Renal cortex interstitium (tissue), 11 donors: ENCODE measurements at regions not wholly inside any gene's neighbourhood (a gene's known extent, or its start where the extent isn't known, plus 50 kb on each side); places are given as distances from the start of the nearest gene placed in this dataset.
"Not testable (repeated sequence)": the region's sequence is repeated elsewhere in the genome, so short reads cannot be mapped to it uniquely, and the experiment has no call there.

ENCODE experiments used
- DNase-seq, 11 donors: peaks; one replicate each; pipeline ENCODE4 v3.0.0-alpha.2; 2013; ENCODE audit warnings: low read depth in 9 of 11, low spot score in 4 of 11; ENCODE audit errors: extremely low read depth in 1 of 11

GRCh38 chr12:94916663-94917062 lies 86.8 kb downstream of the NDUFA12 start:
- DNase-seq, result no peak

GRCh38 chr12:94909663-94910062 lies 93.8 kb downstream of the NDUFA12 start:
- DNase-seq, result peak in 1 of 11 donors; percentile 2

DNA sequence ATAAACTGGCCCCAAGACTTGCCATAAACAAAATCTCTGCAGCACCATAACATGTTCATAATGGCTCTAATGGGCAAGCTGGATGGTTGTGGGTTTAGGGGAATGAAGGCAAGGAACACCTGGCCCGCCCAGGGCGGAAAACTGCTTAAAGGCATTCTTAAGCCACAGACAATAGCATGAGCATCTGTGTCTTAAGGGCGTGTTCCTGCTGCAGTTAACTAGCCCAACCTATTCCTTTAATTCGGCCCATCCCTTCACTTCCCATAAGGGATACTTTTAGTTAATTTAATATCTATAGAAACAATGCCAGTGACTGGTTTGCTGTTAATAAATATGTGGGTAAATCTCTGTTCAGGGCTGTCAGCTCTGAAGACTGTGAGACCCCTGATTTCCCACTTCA lies 97.7 kb downstream of the NDUFA12 start:
- DNase-seq, result not testable (repeated sequence)

DNA sequence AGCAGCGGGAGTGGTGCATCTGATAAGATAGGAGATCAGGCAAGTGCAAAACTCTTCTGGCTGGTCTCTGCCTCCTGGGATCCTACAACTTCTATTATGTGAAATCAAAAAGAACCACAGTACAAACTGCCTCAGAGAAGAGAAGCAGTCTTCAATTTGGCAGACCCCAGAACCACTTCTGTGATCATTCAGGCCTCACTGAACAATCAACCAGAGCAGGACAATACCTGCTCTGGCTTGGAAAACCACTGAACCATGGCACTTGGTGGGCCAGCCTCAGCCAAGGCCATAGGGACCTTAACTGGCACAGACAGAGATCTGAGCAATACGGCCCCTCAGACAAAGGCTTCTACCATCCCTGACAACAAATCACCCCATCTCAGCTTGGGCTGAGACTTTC lies 103.0 kb downstream of the NDUFA12 start:
- DNase-seq, result no peak

DNA sequence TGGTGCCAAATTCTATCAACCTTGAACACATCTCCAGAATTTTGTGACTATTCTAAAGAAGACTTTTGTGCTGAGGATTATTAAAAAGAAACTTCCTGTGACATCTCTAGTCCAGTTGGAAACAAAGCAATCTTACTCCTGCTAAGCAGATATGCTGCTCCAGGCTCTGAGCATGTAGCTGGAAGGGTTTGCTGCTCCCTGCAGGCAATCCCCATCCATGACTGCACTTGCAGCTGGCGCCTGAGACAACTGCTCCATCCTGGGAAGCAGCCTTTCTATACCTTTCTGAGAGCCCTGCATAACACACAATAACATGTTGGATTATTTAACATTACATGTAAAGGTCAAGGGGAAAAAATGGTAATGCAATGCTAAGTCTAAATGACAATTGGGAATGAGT lies 105.1 kb downstream of the NDUFA12 start:
- no peak for DNase-seq

DNA sequence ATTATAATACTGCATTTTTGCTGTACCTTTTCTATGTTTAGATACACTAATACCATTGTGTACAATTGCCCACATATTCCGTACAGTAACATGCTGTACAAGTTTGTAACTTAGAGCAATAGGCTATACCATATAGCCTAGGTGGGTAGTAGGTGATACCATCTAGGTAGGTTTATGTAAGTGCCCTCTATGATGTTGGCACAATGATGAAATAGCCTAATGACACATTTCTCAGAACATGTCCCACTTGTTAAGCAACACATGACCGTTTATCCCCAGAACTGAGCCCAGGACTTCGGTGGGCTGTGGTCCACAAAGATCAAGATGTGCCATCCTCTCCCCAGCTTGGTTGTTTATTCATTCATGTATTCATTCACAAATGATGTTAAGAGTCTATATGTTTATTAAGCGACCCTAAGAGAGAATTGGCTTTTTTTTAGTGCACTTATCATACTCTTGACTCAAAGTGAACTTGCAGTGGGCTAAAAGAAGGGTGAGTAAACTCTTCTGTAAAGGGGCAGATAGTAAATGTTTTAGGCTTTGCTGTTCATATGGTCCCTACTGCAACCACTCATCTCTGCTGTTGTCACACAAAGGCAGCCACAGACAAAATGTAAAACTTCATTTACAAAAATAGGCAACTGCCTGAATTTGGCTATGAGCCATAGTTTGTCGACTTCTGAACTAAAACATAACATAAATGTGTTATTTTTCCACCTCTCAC lies 110.8 kb downstream of the NDUFA12 start:
- DNase-seq, result no peak

GRCh38 chr12:94889445-94890210 lies 113.9 kb downstream of the NDUFA12 start:
- no peak for DNase-seq

DNA sequence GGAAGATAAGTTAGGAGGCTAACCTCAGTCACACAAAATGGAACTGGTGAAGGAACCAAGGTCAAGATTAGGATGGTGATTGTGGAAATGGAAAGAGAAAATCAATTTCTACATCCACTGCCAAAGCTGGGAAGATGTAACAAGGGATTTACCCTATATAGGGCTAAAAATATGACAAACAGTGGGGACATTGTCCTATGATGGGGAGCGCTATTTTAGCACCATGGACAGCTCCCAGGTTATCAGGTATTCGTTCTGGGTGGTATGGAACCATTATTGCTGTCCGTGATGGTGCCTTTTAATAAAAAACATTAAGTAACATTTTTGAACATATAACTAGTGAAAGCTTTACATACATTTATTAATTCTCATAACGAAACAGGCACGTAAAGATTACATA lies 124.0 kb downstream of the NDUFA12 start:
- no peak for DNase-seq

- DNase-seq, result no peak
These were observed 128.0 kb downstream of the NDUFA12 start for GRCh38 chr12:94875525-94875924.

- no peak for DNase-seq
These were observed 128.8 kb downstream of the NDUFA12 start for GRCh38 chr12:94874518-94875302.

DNA sequence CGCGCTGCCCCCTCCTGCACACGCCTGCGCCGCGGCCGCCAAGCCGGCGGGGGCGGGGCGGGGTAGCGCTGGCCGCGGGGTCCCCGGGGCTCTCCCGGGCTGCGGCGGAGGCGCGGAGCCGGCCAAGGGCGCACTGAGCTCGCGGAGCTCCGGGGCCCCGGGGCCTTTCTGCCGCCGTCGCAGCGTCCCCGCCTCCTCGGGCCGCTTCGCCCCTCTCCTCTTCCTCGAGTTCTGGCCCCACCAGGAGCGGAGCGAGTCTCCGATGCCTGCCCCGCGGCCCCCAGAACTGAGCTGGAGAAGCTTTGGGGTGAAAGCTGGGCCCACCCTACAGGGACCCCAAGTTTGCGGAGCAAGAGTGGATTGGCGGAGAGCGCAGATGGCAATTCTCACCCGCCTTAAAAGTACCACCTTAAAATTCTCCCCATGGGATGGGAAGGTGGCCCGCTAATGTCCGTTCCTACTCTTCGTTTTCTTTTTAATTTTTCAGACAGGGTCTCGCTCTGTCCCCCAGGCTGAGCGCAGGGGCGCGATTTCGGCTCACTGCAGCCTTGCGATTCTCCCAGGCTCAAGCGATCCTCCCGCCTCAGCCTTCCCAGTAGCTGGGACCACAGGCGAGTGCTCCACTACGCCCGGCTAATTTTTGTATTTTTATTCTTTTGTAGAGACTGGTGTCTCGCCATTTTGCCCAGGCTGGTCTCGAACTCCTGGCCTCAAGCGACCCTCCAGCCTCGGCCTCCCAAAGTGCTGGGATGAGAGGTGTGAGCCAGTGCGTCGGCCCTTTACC lies 129.6 kb downstream of the NDUFA12 start:
- DNase-seq, result peak in 1 of 11 donors; percentile 50

- peak in 2 of 11 donors; percentile 25 to 44 for DNase-seq
These were observed 130.3 kb downstream of the NDUFA12 start for GRCh38 chr12:94872971-94873733.

GRCh38 chr12:94872671-94872970 lies 130.9 kb downstream of the NDUFA12 start:
- peak in 1 of 11 donors; percentile 23 for DNase-seq

- DNase-seq, result no peak
These were observed 131.4 kb downstream of the NDUFA12 start for GRCh38 chr12:94872007-94872653.

DNA sequence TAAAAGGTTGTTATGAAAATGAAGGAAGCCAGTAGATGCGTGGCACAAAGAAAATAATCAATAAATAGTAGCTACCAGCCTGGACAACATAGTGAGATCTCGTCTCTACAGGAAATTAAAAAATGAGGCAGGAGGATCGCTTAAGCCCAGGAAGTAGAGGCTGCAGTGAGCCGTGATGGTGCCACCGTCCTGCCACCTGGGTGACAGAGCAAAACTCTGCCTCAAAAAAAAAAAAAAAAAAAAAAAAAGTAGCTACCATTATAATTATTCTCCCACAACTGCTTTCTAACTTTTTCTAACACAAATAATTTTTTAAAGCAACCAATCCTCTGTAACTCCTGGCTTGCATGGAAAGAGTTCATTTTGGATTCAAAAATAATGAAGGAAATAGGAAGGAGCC lies 133.0 kb downstream of the NDUFA12 start:
- DNase-seq, result no peak

- no peak for DNase-seq
These were observed 135.3 kb downstream of the NDUFA12 start for GRCh38 chr12:94868161-94868560.

GRCh38 chr12:94867066-94867855 lies 136.2 kb downstream of the NDUFA12 start:
- no peak for DNase-seq
